OCI-LY1 (cell line): ENCODE measurements at regions not wholly inside any gene's neighbourhood (a gene's known extent, or its start where the extent isn't known, plus 50 kb on each side); places are given as distances from the start of the nearest gene placed in this dataset.

Experiments used
- H2AFZ ChIP-seq: fragments of 200-600 bp; sonication (generic), shearing (Covaris generic); 2 replicates; pipeline ENCODE4 v1.6.0; 2014; ENCODE audit warnings: antibody characterized with exemption, mild to moderate bottlenecking, low read length
- H3F3A ChIP-seq: fragments of 200-600 bp; sonication (generic), shearing (Covaris generic); 2 replicates; pipeline ENCODE4 v1.6.0; 2014; ENCODE audit warnings: mild to moderate bottlenecking, antibody characterized with exemption, low read length, moderate library complexity; ENCODE audit not compliant: insufficient read depth
- H3K27ac ChIP-seq: fragments of 200-600 bp; sonication (generic); 2 replicates; pipeline ENCODE4 v1.5.1; 2014; ENCODE audit warnings: low read length, mixed run types, mild to moderate bottlenecking, low read depth; ENCODE audit not compliant: poor library complexity, severe bottlenecking
- H3K27me3 ChIP-seq: fragments of 200-600 bp; sonication (generic); 2 replicates; pipeline ENCODE4 v1.6.0; 2014; ENCODE audit warnings: antibody characterized with exemption, mild to moderate bottlenecking, low read length, moderate library complexity; ENCODE audit not compliant: insufficient read depth
- H3K36me3 ChIP-seq: fragments of 200-600 bp; sonication (generic); 2 replicates; pipeline ENCODE4 v1.6.1; 2014; ENCODE audit warnings: mild to moderate bottlenecking, antibody characterized with exemption, low read length, moderate library complexity, mixed read lengths; ENCODE audit not compliant: insufficient read depth
- H3K4me1 ChIP-seq: fragments of 200-600 bp; sonication (generic); 2 replicates; pipeline ENCODE4 v1.5.1; 2014; ENCODE audit warnings: mild to moderate bottlenecking, low read length, moderate library complexity; ENCODE audit not compliant: insufficient read depth, severe bottlenecking
- H3K4me2 ChIP-seq: fragments of 200-600 bp; sonication (generic), shearing (Covaris generic); 2 replicates; pipeline ENCODE4 v1.6.1; 2014; ENCODE audit warnings: low read length
- H3K4me3 ChIP-seq: fragments of 200-600 bp; sonication (generic); 2 replicates; pipeline ENCODE4 v1.5.1; 2014; ENCODE audit warnings: low read length, low read depth, mild to moderate bottlenecking, mixed read lengths; ENCODE audit not compliant: poor library complexity, severe bottlenecking
- H3K79me2 ChIP-seq: fragments of 200-600 bp; shearing (Covaris generic); 2 replicates; pipeline ENCODE4 v1.6.1; 2016; ENCODE audit warnings: mixed run types, low read length, mixed read lengths; ENCODE audit not compliant: insufficient read depth
- H3K9ac ChIP-seq: fragments of 200-600 bp; sonication (generic), shearing (Covaris generic); 2 replicates; pipeline ENCODE4 v1.6.1; 2014; ENCODE audit warnings: mild to moderate bottlenecking, low read length, mixed read lengths
- H3K9me2 ChIP-seq: fragments of 200-600 bp; sonication (generic), shearing (Covaris generic); 2 replicates; pipeline ENCODE4 v1.6.1; 2014; ENCODE audit warnings: low read depth, mild to moderate bottlenecking, low read length, mixed read lengths
- H3K9me3 ChIP-seq: fragments of 200-600 bp; shearing (Covaris generic); 2 replicates; pipeline ENCODE4 v1.6.1; 2014; ENCODE audit warnings: low read length, mixed read lengths
- H4K20me1 ChIP-seq: fragments of 200-600 bp; sonication (generic), shearing (Covaris generic); 2 replicates; pipeline ENCODE4 v1.6.0; 2016; ENCODE audit warnings: mild to moderate bottlenecking, low read length; ENCODE audit not compliant: insufficient read depth
- EZH2 ChIP-seq: fragments of 200-600 bp; sonication (generic), shearing (Covaris generic); IDR thresholded peaks from 2 replicates; pipeline ENCODE4 v1.8.0; 2017; ENCODE audit warnings: borderline replicate concordance, mixed run types, mild to moderate bottlenecking, antibody characterized with exemption, low read length, moderate library complexity, mixed read lengths
- TF ChIP-seq, protein P1 (sequence below): fragments of 200-600 bp; sonication (generic), shearing (Covaris generic); IDR thresholded peaks from 2 replicates; pipeline ENCODE4 v1.5.1; 2017; ENCODE audit warnings: mild to moderate bottlenecking, antibody characterized with exemption, low read length, moderate library complexity, mixed read lengths

DNA sequence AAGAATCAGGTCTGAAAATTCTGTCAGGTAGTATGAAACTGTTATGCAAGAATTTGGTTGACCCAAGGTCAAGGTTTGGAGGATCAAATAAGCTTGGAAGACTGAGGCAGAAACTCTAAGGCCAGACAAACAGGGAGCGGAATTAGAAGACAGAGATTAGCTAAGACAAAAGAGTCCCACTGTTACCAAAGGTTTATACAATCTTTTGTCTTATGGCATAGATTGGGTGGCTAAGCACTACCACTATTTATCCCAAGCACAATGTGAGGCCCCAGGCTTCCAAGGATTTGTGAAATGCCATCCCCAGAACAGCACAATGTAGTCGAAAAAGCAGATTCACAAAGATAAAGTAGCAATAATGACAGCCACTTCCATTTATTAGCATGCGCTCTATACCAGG, 311.2 kb downstream of the SEC23A start:
- H3K27ac ChIP-seq: no peak overlapping the region

DNA sequence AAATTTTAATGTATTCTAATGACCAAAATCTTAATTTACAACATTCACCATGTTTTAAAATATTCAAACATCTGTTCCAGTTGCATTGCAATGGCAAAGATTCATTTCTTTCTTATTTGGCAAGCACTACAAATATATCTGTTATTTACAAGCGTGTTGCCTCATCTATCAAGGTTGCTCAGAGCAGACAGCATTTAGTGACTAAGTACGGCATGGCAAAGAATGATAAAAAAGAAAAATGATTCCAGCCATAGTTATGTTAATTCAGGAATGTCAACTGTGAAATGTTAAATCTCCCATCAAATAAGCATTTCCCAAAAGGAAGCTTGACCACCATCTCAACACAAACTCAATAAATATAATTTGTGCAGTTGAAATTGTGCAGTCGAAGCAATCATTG, 312.1 kb downstream of the SEC23A start:
- H3K4me3 ChIP-seq: no peak overlapping the region
- no peaks in the 10 kb centered on the region for H3K36me3 ChIP-seq
- no peaks in the 10 kb centered on the region for H3K9me3 ChIP-seq
- H3K79me2 ChIP-seq: no peaks in the 10 kb centered on the region
- H3K27ac ChIP-seq: no peak overlapping the region
- H2AFZ ChIP-seq: no peak overlapping the region
- no peaks in the 10 kb centered on the region for H3F3A ChIP-seq
- H3K27me3 ChIP-seq: no peaks in the 10 kb centered on the region
- H3K4me2 ChIP-seq: no peak overlapping the region
- TF ChIP-seq, protein P1, sequence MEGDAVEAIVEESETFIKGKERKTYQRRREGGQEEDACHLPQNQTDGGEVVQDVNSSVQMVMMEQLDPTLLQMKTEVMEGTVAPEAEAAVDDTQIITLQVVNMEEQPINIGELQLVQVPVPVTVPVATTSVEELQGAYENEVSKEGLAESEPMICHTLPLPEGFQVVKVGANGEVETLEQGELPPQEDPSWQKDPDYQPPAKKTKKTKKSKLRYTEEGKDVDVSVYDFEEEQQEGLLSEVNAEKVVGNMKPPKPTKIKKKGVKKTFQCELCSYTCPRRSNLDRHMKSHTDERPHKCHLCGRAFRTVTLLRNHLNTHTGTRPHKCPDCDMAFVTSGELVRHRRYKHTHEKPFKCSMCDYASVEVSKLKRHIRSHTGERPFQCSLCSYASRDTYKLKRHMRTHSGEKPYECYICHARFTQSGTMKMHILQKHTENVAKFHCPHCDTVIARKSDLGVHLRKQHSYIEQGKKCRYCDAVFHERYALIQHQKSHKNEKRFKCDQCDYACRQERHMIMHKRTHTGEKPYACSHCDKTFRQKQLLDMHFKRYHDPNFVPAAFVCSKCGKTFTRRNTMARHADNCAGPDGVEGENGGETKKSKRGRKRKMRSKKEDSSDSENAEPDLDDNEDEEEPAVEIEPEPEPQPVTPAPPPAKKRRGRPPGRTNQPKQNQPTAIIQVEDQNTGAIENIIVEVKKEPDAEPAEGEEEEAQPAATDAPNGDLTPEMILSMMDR: no peak
- TF ChIP-seq EZH2: no peak
- H3K4me1 ChIP-seq: no peaks in the 10 kb centered on the region
- no peak overlapping the region for H3K9ac ChIP-seq
- no peaks in the 10 kb centered on the region for H3K9me2 ChIP-seq
- no peaks in the 10 kb centered on the region for H4K20me1 ChIP-seq

More for the DNA sequence above, 311.2 kb downstream of the SEC23A start:
- H3F3A ChIP-seq: no peaks in the 10 kb centered on the region
- no peaks in the 10 kb centered on the region for H3K9me2 ChIP-seq
- H4K20me1 ChIP-seq: no peaks in the 10 kb centered on the region
- H3K36me3 ChIP-seq: no peaks in the 10 kb centered on the region
- TF ChIP-seq, protein P1: no peak
- no peak for TF ChIP-seq EZH2
- no peaks in the 10 kb centered on the region for H3K9me3 ChIP-seq
- H3K4me2 ChIP-seq: no peak overlapping the region
- no peak overlapping the region for H2AFZ ChIP-seq
- no peaks in the 10 kb centered on the region for H3K27me3 ChIP-seq
- H3K79me2 ChIP-seq: no peaks in the 10 kb centered on the region
- H3K4me3 ChIP-seq: no peak overlapping the region
- H3K9ac ChIP-seq: no peak overlapping the region
- no peaks in the 10 kb centered on the region for H3K4me1 ChIP-seq

DNA sequence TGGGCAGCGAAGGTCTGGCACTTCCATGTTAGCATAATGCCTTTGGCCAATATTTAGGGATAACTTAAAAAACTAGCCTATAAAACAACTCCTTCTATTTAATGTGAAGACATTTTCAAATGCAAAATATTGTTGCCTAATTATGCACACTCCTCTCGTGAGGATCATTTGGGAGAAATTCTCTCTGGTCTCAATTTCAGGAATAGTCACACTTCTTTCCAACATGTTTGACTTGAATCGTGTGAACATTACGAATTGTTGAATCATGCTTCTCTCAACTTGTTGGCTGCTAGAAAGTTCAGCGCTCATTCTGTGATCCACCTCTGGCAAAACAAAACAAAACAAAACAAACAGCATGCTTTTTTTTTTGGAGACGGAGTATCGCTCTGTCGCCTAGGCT, 313.2 kb downstream of the SEC23A start:
- Histone ChIP-seq H3K4me3 (no peak overlapping the region), H3K36me3 (no peaks in the 10 kb centered on the region), H3K9me3 (no peaks in the 10 kb centered on the region), H3K27me3 (no peaks in the 10 kb centered on the region), H3K4me1 (no peaks in the 10 kb centered on the region), H3K27ac (no peak overlapping the region), H3K4me2 (no peak overlapping the region), H3K79me2 (no peaks in the 10 kb centered on the region), H2AFZ (no peak overlapping the region), H3K9ac (no peak overlapping the region), H4K20me1 (no peaks in the 10 kb centered on the region), H3K9me2 (no peaks in the 10 kb centered on the region), H3F3A (no peaks in the 10 kb centered on the region)
- TF ChIP-seq, protein P1: no peak
- TF ChIP-seq EZH2: no peak
